ENCODE measurements at regions not wholly inside any gene's neighbourhood (a gene's known extent, or its start where the extent isn't known, plus 50 kb on each side); places are given as distances from the start of the nearest gene placed in this dataset.

DNA sequence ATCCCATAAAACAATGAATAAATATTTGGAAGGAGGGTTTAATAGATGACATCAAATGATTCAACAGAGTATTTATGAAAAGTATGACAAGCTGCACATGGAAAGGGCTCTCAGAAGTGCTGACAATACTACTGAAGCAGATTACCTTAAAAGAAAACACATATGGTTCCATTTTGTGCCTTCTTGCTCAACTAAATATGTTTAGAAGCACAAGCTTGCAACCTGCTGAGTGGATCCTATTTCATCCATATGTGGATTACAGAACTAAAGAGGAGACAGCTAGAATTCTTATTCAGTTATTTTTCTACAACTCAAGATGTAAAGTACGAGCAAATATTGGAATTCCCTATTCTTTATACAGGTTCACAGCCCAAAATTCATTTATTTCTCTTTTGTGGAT lies 340.6 kb downstream of the TFEC start:
- DNase-seq (ENCODE audit: low read depth in 1 of 2, low spot score in 2 of 2) (no peak), FAIRE-seq (no peak)
- Histone ChIP-seq H3K23me2 (ENCODE audit: low read depth, low read length) (no peaks in the 10 kb centered on the region), H3K9me3 (ENCODE audit: insufficient read depth in 2 of 2, low read depth in 1 of 2, low read length in 1 of 2) (no peaks in the 10 kb centered on the region), H3K27ac (ENCODE audit: low read depth, low read length) (no peak overlapping the region), H4K20me1 (replicated peaks in 1 of 2; ENCODE audit: control insufficient read depth in 1 of 2, insufficient read depth in 2 of 2, low read length in 2 of 2) (no peaks in the 10 kb centered on the region), H2BK5ac (ENCODE audit: low read depth, low read length) (no peak overlapping the region), H3K23ac (ENCODE audit: insufficient read length) (no peak overlapping the region), H4K91ac (replicated peaks; ENCODE audit: insufficient read length, low read length) (no peak overlapping the region), H3K27me3 (replicated peaks in 1 of 4; ENCODE audit: control insufficient read depth in 3 of 4, extremely low read depth in 1 of 4, insufficient read depth in 3 of 4, low read length in 3 of 4) (no peaks in the 10 kb centered on the region), H4K8ac (ENCODE audit: extremely low read depth, insufficient read depth, low read length) (no peak overlapping the region), H3K79me2 (ENCODE audit: control insufficient read depth in 1 of 2, insufficient read depth in 2 of 2, low read length in 2 of 2) (no peaks in the 10 kb centered on the region), H3K4me2 (ENCODE audit: insufficient read depth in 1 of 2, low read depth in 2 of 2, low read length in 2 of 2) (no peak overlapping the region), H2BK15ac (ENCODE audit: low read length) (no peak overlapping the region), H3K18ac (ENCODE audit: extremely low read depth, low read length) (no peak overlapping the region), H3K36me3 (ENCODE audit: control insufficient read depth in 2 of 4, insufficient read depth in 4 of 4, low read length in 3 of 4) (no peaks in the 10 kb centered on the region), H2BK20ac (ENCODE audit: low read length) (no peak overlapping the region), H3K56ac (replicated peaks; ENCODE audit: insufficient read length, low read depth, low read length) (no peak overlapping the region), H3K4ac (replicated peaks; ENCODE audit: insufficient read length, low read depth, low read length) (no peak overlapping the region), H2AFZ (ENCODE audit: low read length) (no peak overlapping the region), H2BK12ac (ENCODE audit: low read depth, low read length) (no peak overlapping the region), H3K4me3 (ENCODE audit: extremely low read depth in 1 of 4, insufficient read depth in 2 of 4, low read depth in 3 of 4, low read length in 4 of 4) (no peak overlapping the region), H3K14ac (ENCODE audit: insufficient read length) (no peak overlapping the region), H4K5ac (ENCODE audit: insufficient read length, low read depth, low read length) (no peak overlapping the region), H3K9ac (replicated peaks in 1 of 4; ENCODE audit: extremely low read depth in 1 of 4, low read depth in 3 of 4, low read length in 3 of 4) (no peak overlapping the region), H3K79me1 (ENCODE audit: low read depth, low read length) (no peaks in the 10 kb centered on the region), H2BK120ac (replicated peaks; ENCODE audit: low read depth, low read length) (no peak overlapping the region), H3K4me1 (replicated peaks in 1 of 4; ENCODE audit: control insufficient read depth in 3 of 4, insufficient read depth in 4 of 4, low read length in 3 of 4) (no peaks in the 10 kb centered on the region), H2AK5ac (ENCODE audit: low read depth, low read length) (no peak overlapping the region)
- ChIA-PET POLR2A (ENCODE audit: partially characterized antibody) (no interaction called here), CTCF (ENCODE audit: partially characterized antibody) (interaction anchor here (1.4 to 3.6 kb wide), 2 partner anchors 9 to 17 kb away, joined by 3 to 18 read pairs; no protein-coding TSS in a partner anchor)
- 95% methylated on average over 1 of the region's 1 CpG; no CpG with 5 or more reads in 1 of the 2 experiments for WGBS, 2 experiments (ENCODE audit: extremely low coverage in 1 of 2, insufficient coverage in 1 of 2, insufficient read length in 1 of 2, insufficient replicate concordance in 2 of 2, low coverage in 1 of 2, low lambda C conversion rate in 2 of 2, missing lambda C conversion rate in 1 of 2)
- TF ChIP-seq BCL11A (IDR thresholded peaks at IDR 0.05; ENCODE audit: low read depth in 2 of 2, low read length in 2 of 2): no peak
- TF ChIP-seq EZH2 (IDR thresholded peaks at IDR 0.05; ENCODE audit: low read depth, low read length, severe bottlenecking): no peak
- TF ChIP-seq RFX5 (IDR thresholded peaks at IDR 0.05; ENCODE audit: borderline replicate concordance, low read depth, low read length): no peak
- TF ChIP-seq E2F6 (IDR thresholded peaks at IDR 0.05): no peak
- no peak for TF ChIP-seq SP4 (IDR thresholded peaks at IDR 0.05; ENCODE audit: low read length)
- no peak for TF ChIP-seq TEAD4 (IDR thresholded peaks at IDR 0.05; ENCODE audit: low read depth, low read length)
- TF ChIP-seq NANOG (IDR thresholded peaks at IDR 0.05; ENCODE audit: insufficient read depth, low read depth, low read length, poor library complexity, severe bottlenecking): no peak
- TF ChIP-seq, protein P1, sequence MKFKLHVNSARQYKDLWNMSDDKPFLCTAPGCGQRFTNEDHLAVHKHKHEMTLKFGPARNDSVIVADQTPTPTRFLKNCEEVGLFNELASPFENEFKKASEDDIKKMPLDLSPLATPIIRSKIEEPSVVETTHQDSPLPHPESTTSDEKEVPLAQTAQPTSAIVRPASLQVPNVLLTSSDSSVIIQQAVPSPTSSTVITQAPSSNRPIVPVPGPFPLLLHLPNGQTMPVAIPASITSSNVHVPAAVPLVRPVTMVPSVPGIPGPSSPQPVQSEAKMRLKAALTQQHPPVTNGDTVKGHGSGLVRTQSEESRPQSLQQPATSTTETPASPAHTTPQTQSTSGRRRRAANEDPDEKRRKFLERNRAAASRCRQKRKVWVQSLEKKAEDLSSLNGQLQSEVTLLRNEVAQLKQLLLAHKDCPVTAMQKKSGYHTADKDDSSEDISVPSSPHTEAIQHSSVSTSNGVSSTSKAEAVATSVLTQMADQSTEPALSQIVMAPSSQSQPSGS (IDR thresholded peaks at IDR 0.05; ENCODE audit: low read length): no peak
- TF ChIP-seq YY1 (IDR thresholded peaks at IDR 0.05; ENCODE audit: low read depth, low read length): no peak
- TF ChIP-seq, protein P2, sequence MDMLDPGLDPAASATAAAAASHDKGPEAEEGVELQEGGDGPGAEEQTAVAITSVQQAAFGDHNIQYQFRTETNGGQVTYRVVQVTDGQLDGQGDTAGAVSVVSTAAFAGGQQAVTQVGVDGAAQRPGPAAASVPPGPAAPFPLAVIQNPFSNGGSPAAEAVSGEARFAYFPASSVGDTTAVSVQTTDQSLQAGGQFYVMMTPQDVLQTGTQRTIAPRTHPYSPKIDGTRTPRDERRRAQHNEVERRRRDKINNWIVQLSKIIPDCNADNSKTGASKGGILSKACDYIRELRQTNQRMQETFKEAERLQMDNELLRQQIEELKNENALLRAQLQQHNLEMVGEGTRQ (IDR thresholded peaks at IDR 0.05; ENCODE audit: low read length): no peak
- no peak for TF ChIP-seq GTF2F1 (IDR thresholded peaks at IDR 0.05; ENCODE audit: borderline replicate concordance, low read depth, low read length)
- TF ChIP-seq POU5F1 (IDR thresholded peaks at IDR 0.05; ENCODE audit: low read depth, low read length): no peak
